PC-9 (cell line): ENCODE measurements at regions not wholly inside any gene's neighbourhood (a gene's known extent, or its start where the extent isn't known, plus 50 kb on each side); places are given as distances from the start of the nearest gene placed in this dataset.

Experiments used
- EZH2 ChIP-seq: fragments of 200-600 bp; sonication (generic); IDR thresholded peaks from 2 replicates; pipeline ENCODE4 v1.8.0; 2017; ENCODE audit warnings: antibody characterized with exemption, low read depth
- TF ChIP-seq, protein P1 (sequence below): fragments of 200-600 bp; sonication (generic); conservative IDR thresholded peaks from 2 replicates; pipeline ENCODE4 v1.6.1; 2017; ENCODE audit warnings: mixed run types, antibody characterized with exemption, mild to moderate bottlenecking, moderate library complexity

- TF ChIP-seq, protein P1, sequence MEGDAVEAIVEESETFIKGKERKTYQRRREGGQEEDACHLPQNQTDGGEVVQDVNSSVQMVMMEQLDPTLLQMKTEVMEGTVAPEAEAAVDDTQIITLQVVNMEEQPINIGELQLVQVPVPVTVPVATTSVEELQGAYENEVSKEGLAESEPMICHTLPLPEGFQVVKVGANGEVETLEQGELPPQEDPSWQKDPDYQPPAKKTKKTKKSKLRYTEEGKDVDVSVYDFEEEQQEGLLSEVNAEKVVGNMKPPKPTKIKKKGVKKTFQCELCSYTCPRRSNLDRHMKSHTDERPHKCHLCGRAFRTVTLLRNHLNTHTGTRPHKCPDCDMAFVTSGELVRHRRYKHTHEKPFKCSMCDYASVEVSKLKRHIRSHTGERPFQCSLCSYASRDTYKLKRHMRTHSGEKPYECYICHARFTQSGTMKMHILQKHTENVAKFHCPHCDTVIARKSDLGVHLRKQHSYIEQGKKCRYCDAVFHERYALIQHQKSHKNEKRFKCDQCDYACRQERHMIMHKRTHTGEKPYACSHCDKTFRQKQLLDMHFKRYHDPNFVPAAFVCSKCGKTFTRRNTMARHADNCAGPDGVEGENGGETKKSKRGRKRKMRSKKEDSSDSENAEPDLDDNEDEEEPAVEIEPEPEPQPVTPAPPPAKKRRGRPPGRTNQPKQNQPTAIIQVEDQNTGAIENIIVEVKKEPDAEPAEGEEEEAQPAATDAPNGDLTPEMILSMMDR, result no peak
- no peak for TF ChIP-seq EZH2
Observed at GRCh38 chr4:111650674-111651086, 494.6 kb upstream of the FAM241A start.
